H1 (cell line): ENCODE measurements at regions not wholly inside any gene's neighbourhood (a gene's known extent, or its start where the extent isn't known, plus 50 kb on each side); places are given as distances from the start of the nearest gene placed in this dataset.

ENCODE experiments used
- BCL11A ChIP-seq, 2 experiments: IDR thresholded peaks; one replicate each; pipeline ENCODE4 v1.6.1; 2011; ENCODE audit warnings: low read depth in 2 of 2, low read length in 2 of 2, mild to moderate bottlenecking in 2 of 2
- CREB1 ChIP-seq: IDR thresholded peaks from 2 replicates; pipeline ENCODE4 v1.6.1; 2012; ENCODE audit warnings: inconsistent platforms
- CTCF ChIP-seq, 3 experiments: IDR thresholded peaks; 1 replicate in 2 of 3; 2 replicates in 1 of 3; pipeline versions ENCODE4 v1.5.1 to v1.6.1; 2011; ENCODE audit warnings: low read length in 3 of 3, mild to moderate bottlenecking in 3 of 3, inconsistent platforms in 2 of 3, low read depth in 1 of 3, moderate library complexity in 1 of 3; ENCODE audit not compliant: insufficient read depth in 1 of 3; ENCODE audit errors: control extremely low read depth in 1 of 3
- E2F6 ChIP-seq: IDR thresholded peaks from 2 replicates; pipeline ENCODE4 v1.6.1; 2012; ENCODE audit warnings: inconsistent platforms
- EZH2 ChIP-seq: fragments of 200-600 bp; sonication (generic); IDR thresholded peaks from 2 replicates; pipeline ENCODE4 v1.7.1; 2012; ENCODE audit warnings: low read depth, mild to moderate bottlenecking, moderate library complexity, low read length, inconsistent platforms; ENCODE audit not compliant: severe bottlenecking
- KDM1A ChIP-seq: fragments of 200-600, 300-600 bp; sonication (generic); IDR thresholded peaks from 2 replicates; pipeline ENCODE4 v1.7.1; 2016; ENCODE audit warnings: mild to moderate bottlenecking, low read length, borderline replicate concordance
- MAX ChIP-seq: IDR thresholded peaks from 2 replicates; pipeline ENCODE4 v1.6.1; 2012; ENCODE audit warnings: inconsistent platforms
- NRF1 ChIP-seq: IDR thresholded peaks from 2 replicates; pipeline ENCODE4 v1.6.1; 2011; ENCODE audit warnings: mild to moderate bottlenecking, low read depth, low read length, improper control_type of control experiment
- POLR2A ChIP-seq, 2 experiments: IDR thresholded peaks; 1 replicate in 1 of 2; 2 replicates in 1 of 2; pipeline ENCODE4 v1.6.1; 2011; ENCODE audit warnings: low read depth in 2 of 2, low read length in 2 of 2, mild to moderate bottlenecking in 2 of 2; ENCODE audit errors: control extremely low read depth in 1 of 2
- POLR2AphosphoS5 ChIP-seq: IDR thresholded peaks from 2 replicates; pipeline ENCODE4 v1.6.1; 2011; ENCODE audit warnings: low read depth, low read length
- SIN3A ChIP-seq, 2 experiments: IDR thresholded peaks in 1 of 2; conservative IDR thresholded peaks in 1 of 2; 2 replicates each; pipeline ENCODE4 v1.6.1; 2011 to 2012; ENCODE audit warnings: low read length in 2 of 2, improper control_type of control experiment in 1 of 2, low read depth in 1 of 2, mild to moderate bottlenecking in 1 of 2
- TAF1 ChIP-seq: IDR thresholded peaks from 2 replicates; pipeline ENCODE4 v1.6.1; 2011; ENCODE audit warnings: mild to moderate bottlenecking, low read depth, low read length
- YY1 ChIP-seq: IDR thresholded peaks from 2 replicates; pipeline ENCODE4 v1.6.1; 2011; ENCODE audit warnings: low read depth, mild to moderate bottlenecking, low read length

GRCh38 chr4:107151173-107151572 lies 115.1 kb upstream of the DKK2 start:
- TF ChIP-seq CTCF (IDR thresholded peaks at IDR 0.05; ENCODE audit: control extremely low read depth in 1 of 3, insufficient read depth in 1 of 3, low read depth in 1 of 3, low read length in 3 of 3) (no peak), EZH2 (no peak), MAX (no peak), TAF1 (no peak), POLR2A (IDR thresholded peaks at IDR 0.05; ENCODE audit: control extremely low read depth in 1 of 2, low read depth in 2 of 2, low read length in 2 of 2) (no peak), NRF1 (no peak), BCL11A (IDR thresholded peaks at IDR 0.05; ENCODE audit: low read depth in 2 of 2, low read length in 2 of 2) (no peak), SIN3A (conservative IDR thresholded peaks at IDR 0.05 in 1 of 2, IDR thresholded peaks at IDR 0.05 in 1 of 2; ENCODE audit: low read depth in 1 of 2, low read length in 2 of 2) (no peak), CREB1 (no peak), KDM1A (no peak), POLR2AphosphoS5 (no peak), YY1 (no peak), E2F6 (no peak)
